Ovary (tissue), 1 donor: ENCODE measurements at regions not wholly inside any gene's neighbourhood (a gene's known extent, or its start where the extent isn't known, plus 50 kb on each side); places are given as distances from the start of the nearest gene placed in this dataset.

Experiments
- EP300 ChIP-seq: sonication (generic); formaldehyde crosslinking; IDR thresholded peaks from one replicate; pipeline ENCODE4 v1.6.1; 2017; ENCODE audit warnings: antibody characterized with exemption
- POLR2A ChIP-seq: fragments of 450-650 bp; IDR thresholded peaks from one replicate; pipeline ENCODE4 v1.6.1; 2017; ENCODE audit warnings: antibody characterized with exemption, mild to moderate bottlenecking, moderate library complexity

DNA sequence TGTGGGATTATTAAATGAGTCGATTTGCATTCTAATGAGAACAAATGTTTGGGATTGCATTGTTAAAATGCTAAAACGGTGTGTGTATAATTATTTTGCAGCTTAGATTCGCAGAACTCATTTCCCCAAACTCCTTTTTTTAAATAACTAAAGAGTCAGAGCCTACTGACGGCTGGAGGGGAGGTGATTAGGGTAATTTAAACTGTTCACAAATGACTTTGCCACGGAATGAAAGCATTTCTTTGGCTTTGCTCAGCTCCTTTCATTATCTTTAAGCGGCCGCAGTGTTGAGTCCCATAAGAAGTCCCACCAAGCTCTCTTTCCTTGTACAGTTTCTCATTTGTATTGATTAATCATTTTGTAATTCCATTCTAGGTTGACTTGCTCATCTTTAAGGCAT, 1632.8 kb downstream of the MAT2B start:
- TF ChIP-seq EP300 (no peak), POLR2A (no peak)
